Suprapubic skin (tissue), 4 donors: ENCODE measurements at regions not wholly inside any gene's neighbourhood (a gene's known extent, or its start where the extent isn't known, plus 50 kb on each side); places are given as distances from the start of the nearest gene placed in this dataset.

Experiments
- DNase-seq, 2 donors: peaks; one replicate each; pipeline ENCODE4 v3.0.0-alpha.2; 2019; ENCODE audit warnings: low spot score in 2 of 2
- H3K27ac ChIP-seq: fragments of 200-600 bp; sonication (generic); one replicate; pipeline ENCODE4 v1.5.1; 2019
- H3K27me3 ChIP-seq: fragments of 200-600 bp; sonication (generic); one replicate; pipeline ENCODE4 v1.5.1; 2019
- H3K36me3 ChIP-seq: fragments of 200-600 bp; sonication (generic); one replicate; pipeline ENCODE4 v1.5.1; 2019
- H3K4me1 ChIP-seq: fragments of 200-600 bp; sonication (generic); one replicate; pipeline ENCODE4 v1.5.1; 2019
- H3K4me3 ChIP-seq: fragments of 200-600 bp; sonication (generic); one replicate; pipeline ENCODE4 v1.5.1; 2019; ENCODE audit warnings: mild to moderate bottlenecking
- H3K9me3 ChIP-seq: fragments of 200-600 bp; sonication (generic); one replicate; pipeline ENCODE4 v1.5.1; 2019
- CTCF ChIP-seq, 2 donors: fragments of 200-600 bp in 1 of 2; fragments of 450-650 bp in 1 of 2; sonication (generic) in 1 of 2; IDR thresholded peaks; one replicate each; pipeline ENCODE4 v1.5.1; 2016 to 2019; ENCODE audit warnings: antibody characterized with exemption in 2 of 2, mild to moderate bottlenecking in 1 of 2, moderate library complexity in 1 of 2
- EP300 ChIP-seq: sonication (generic); formaldehyde crosslinking; IDR thresholded peaks from one replicate; pipeline ENCODE4 v1.6.1; 2017; ENCODE audit warnings: antibody characterized with exemption
- POLR2A ChIP-seq, 2 donors: fragments of 450-650 bp; IDR thresholded peaks; one replicate each; pipeline ENCODE4 v1.6.1; 2017; ENCODE audit warnings: antibody characterized with exemption in 2 of 2, mild to moderate bottlenecking in 2 of 2, moderate library complexity in 2 of 2
- POLR2AphosphoS5 ChIP-seq, 3 donors: sonication (generic); formaldehyde crosslinking; IDR thresholded peaks; one replicate each; pipeline ENCODE4 v1.6.1; 2017; ENCODE audit warnings: antibody characterized with exemption in 3 of 3
- WGBS: methylation state at CpG from one replicate; pipeline ENCODE4 v1.1.5; 2018; 5-methylcytosine and 5-hydroxymethylcytosine counted together

GRCh38 chr16:35194681-35195080, 1735.3 kb downstream of the TP53TG3F start:
- no peak for DNase-seq
- WGBS, result 92% methylated on average over 4 of the region's 5 CpGs
- Histone ChIP-seq H3K27me3 (no peaks in the 10 kb centered on the region), H3K4me3 (no peak overlapping the region), H3K9me3 (peaks cover 3% of the 10 kb centered on the region), H3K4me1 (no peaks in the 10 kb centered on the region), H3K27ac (no peak overlapping the region), H3K36me3 (no peaks in the 10 kb centered on the region)
- TF ChIP-seq CTCF (IDR thresholded peaks at IDR 0.05) (no peak), EP300 (no peak), POLR2A (IDR thresholded peaks at IDR 0.05) (no peak)

GRCh38 chr16:35195173-35195863, 1735.9 kb downstream of the TP53TG3F start:
- H3K9me3 ChIP-seq, result peaks cover 3% of the 10 kb centered on the region
- H3K4me1 ChIP-seq, result no peaks in the 10 kb centered on the region
- no peak overlapping the region for H3K27ac ChIP-seq
- H3K27me3 ChIP-seq, result no peaks in the 10 kb centered on the region
- peak in 1 of 2 donors; percentile 65 for DNase-seq
- no peaks in the 10 kb centered on the region for H3K36me3 ChIP-seq
- TF ChIP-seq EP300, result no peak
- no peak for TF ChIP-seq POLR2A (IDR thresholded peaks at IDR 0.05)
- no peak for TF ChIP-seq POLR2AphosphoS5 (IDR thresholded peaks at IDR 0.05)
- no peak for TF ChIP-seq CTCF (IDR thresholded peaks at IDR 0.05)
- 74% methylated on average over 29 of the region's 29 CpGs for WGBS
- no peak overlapping the region for H3K4me3 ChIP-seq

- no peaks in the 10 kb centered on the region for H3K27me3 ChIP-seq
- no peaks in the 10 kb centered on the region for H3K4me1 ChIP-seq
- H3K4me3 ChIP-seq, result no peak overlapping the region
- TF ChIP-seq EP300 (no peak), CTCF (IDR thresholded peaks at IDR 0.05) (no peak), POLR2A (IDR thresholded peaks at IDR 0.05) (no peak), POLR2AphosphoS5 (IDR thresholded peaks at IDR 0.05) (no peak)
- no peak overlapping the region for H3K27ac ChIP-seq
- no peaks in the 10 kb centered on the region for H3K36me3 ChIP-seq
- peaks cover 3% of the 10 kb centered on the region for H3K9me3 ChIP-seq
- peak in 1 of 2 donors; percentile 73 for DNase-seq
- 91% methylated on average over 15 of the region's 15 CpGs for WGBS
Observed at GRCh38 chr16:35195864-35196216, 1736.4 kb downstream of the TP53TG3F start.

GRCh38 chr16:35196313-35196712, 1736.9 kb downstream of the TP53TG3F start:
- Histone ChIP-seq H3K36me3 (no peaks in the 10 kb centered on the region), H3K27me3 (no peaks in the 10 kb centered on the region), H3K27ac (no peak overlapping the region), H3K4me3 (no peak overlapping the region), H3K9me3 (peaks cover 3% of the 10 kb centered on the region), H3K4me1 (no peaks in the 10 kb centered on the region)
- TF ChIP-seq POLR2A (IDR thresholded peaks at IDR 0.05), result no peak
- DNase-seq, result no peak
- 85% methylated on average over 14 of the region's 21 CpGs for WGBS

- Histone ChIP-seq H3K9me3 (peaks cover 3% of the 10 kb centered on the region), H3K27ac (no peak overlapping the region), H3K4me3 (no peak overlapping the region), H3K27me3 (no peaks in the 10 kb centered on the region), H3K36me3 (no peaks in the 10 kb centered on the region), H3K4me1 (no peaks in the 10 kb centered on the region)
- 78% methylated on average over 9 of the region's 10 CpGs for WGBS
- DNase-seq, result peak in 1 of 2 donors; percentile 57
- TF ChIP-seq CTCF (IDR thresholded peaks at IDR 0.05), result no peak
- no peak for TF ChIP-seq EP300
- TF ChIP-seq POLR2AphosphoS5 (IDR thresholded peaks at IDR 0.05), result no peak
Observed at GRCh38 chr16:35197656-35198055, 1738.2 kb downstream of the TP53TG3F start.
